ENCODE measurements at regions not wholly inside any gene's neighbourhood (a gene's known extent, or its start where the extent isn't known, plus 50 kb on each side); places are given as distances from the start of the nearest gene placed in this dataset.

DNA sequence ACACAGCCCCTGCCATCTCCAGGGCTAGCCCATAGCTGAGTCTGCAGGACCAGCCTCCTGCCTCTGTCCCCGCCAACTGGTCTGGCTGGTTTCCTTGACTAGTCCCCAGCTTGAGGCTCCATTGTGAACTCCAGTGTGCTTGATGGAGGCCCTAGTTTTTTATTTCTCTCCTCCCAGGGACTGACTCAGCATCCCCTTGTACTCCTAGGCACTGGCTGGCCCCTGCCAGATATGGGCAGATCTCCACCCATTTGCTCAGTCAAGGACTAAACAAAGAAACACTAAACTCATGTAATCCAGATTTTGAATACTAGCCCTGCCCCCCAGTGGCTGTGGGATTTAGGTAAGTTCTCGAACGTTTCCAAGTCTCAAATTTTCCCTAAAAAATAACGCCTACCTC lies 415.4 kb upstream of the RORA start:
- no peak for DNase-seq (ENCODE audit: low read depth, low spot score)
- H2AFZ ChIP-seq (ENCODE audit: control insufficient read depth, low read length), result no peak overlapping the region
- H3K9me1 ChIP-seq (ENCODE audit: control insufficient read depth, extremely low read depth, insufficient read depth, low read length), result no peaks in the 10 kb centered on the region
- peaks cover 6% of the 10 kb centered on the region for H3K4me1 ChIP-seq (ENCODE audit: control insufficient read depth, extremely low read depth, insufficient read depth, low read length)
- FAIRE-seq, result no peak
- no peak overlapping the region for H3K4me3 ChIP-seq (ENCODE audit: control insufficient read depth in 2 of 3, extremely low read depth in 1 of 3, insufficient read depth in 2 of 3, low read depth in 1 of 3, low read length in 3 of 3)
- H4K20me1 ChIP-seq (ENCODE audit: control insufficient read depth, extremely low read depth, insufficient read depth, low read length), result no peaks in the 10 kb centered on the region
- TF ChIP-seq EZH2 (IDR thresholded peaks at IDR 0.05; ENCODE audit: low read length) (no peak), CTCF (optimal IDR thresholded peaks at IDR 0.05 in 1 of 3, IDR thresholded peaks at IDR 0.05 in 1 of 3, conservative IDR thresholded peaks at IDR 0.05 in 1 of 3; ENCODE audit: extremely low read depth in 1 of 3, insufficient read depth in 2 of 3, low read length in 3 of 3) (no peak)
- no peak overlapping the region for H3K4me2 ChIP-seq (ENCODE audit: control insufficient read depth, extremely low read depth, insufficient read depth, low read depth, low read length)
- H3K36me3 ChIP-seq (ENCODE audit: control insufficient read depth in 2 of 2, extremely low read depth in 1 of 2, insufficient read depth in 2 of 2, low read length in 2 of 2), result no peaks in the 10 kb centered on the region
- H3K27me3 ChIP-seq (ENCODE audit: control insufficient read depth, extremely low read depth, insufficient read depth, low read length), result peaks cover 5% of the 10 kb centered on the region
- no peaks in the 10 kb centered on the region for H3K79me2 ChIP-seq (ENCODE audit: control insufficient read depth, insufficient read depth, low read length)
- H3K27ac ChIP-seq (ENCODE audit: control insufficient read depth, insufficient read depth, low read length), result no peak overlapping the region
- H3K9me3 ChIP-seq (ENCODE audit: control insufficient read depth, low read depth, low read length), result no peaks in the 10 kb centered on the region
- dilution Hi-C loops (cut with MboI; ENCODE audit: extremely low pct_ligation_motif_present, low sequenced_read_pairs), result no loop called here
- H3K9ac ChIP-seq (ENCODE audit: control insufficient read depth, extremely low read depth, insufficient read depth, low read length), result no peak overlapping the region

GRCh38 chr15:61641645-61642044 lies 412.5 kb upstream of the RORA start:
- no peaks in the 10 kb centered on the region for H3K27me3 ChIP-seq (ENCODE audit: control insufficient read depth, extremely low read depth, insufficient read depth, low read length)
- H3K9ac ChIP-seq (ENCODE audit: control insufficient read depth, extremely low read depth, insufficient read depth, low read length), result no peak overlapping the region
- H3K4me3 ChIP-seq (ENCODE audit: control insufficient read depth in 2 of 3, extremely low read depth in 1 of 3, insufficient read depth in 2 of 3, low read depth in 1 of 3, low read length in 3 of 3), result no peak overlapping the region
- DNase-seq (ENCODE audit: low read depth, low spot score), result no peak
- no peak overlapping the region for H2AFZ ChIP-seq (ENCODE audit: control insufficient read depth, low read length)
- no peak for FAIRE-seq
- H4K20me1 ChIP-seq (ENCODE audit: control insufficient read depth, extremely low read depth, insufficient read depth, low read length), result no peaks in the 10 kb centered on the region
- no peaks in the 10 kb centered on the region for H3K79me2 ChIP-seq (ENCODE audit: control insufficient read depth, insufficient read depth, low read length)
- no peak overlapping the region for H3K4me2 ChIP-seq (ENCODE audit: control insufficient read depth, extremely low read depth, insufficient read depth, low read depth, low read length)
- H3K36me3 ChIP-seq (ENCODE audit: control insufficient read depth in 2 of 2, extremely low read depth in 1 of 2, insufficient read depth in 2 of 2, low read length in 2 of 2), result no peaks in the 10 kb centered on the region
- H3K9me1 ChIP-seq (ENCODE audit: control insufficient read depth, extremely low read depth, insufficient read depth, low read length), result no peaks in the 10 kb centered on the region
- H3K4me1 ChIP-seq (ENCODE audit: control insufficient read depth, extremely low read depth, insufficient read depth, low read length), result peaks cover 7% of the 10 kb centered on the region
- TF ChIP-seq CTCF (optimal IDR thresholded peaks at IDR 0.05 in 1 of 3, IDR thresholded peaks at IDR 0.05 in 1 of 3, conservative IDR thresholded peaks at IDR 0.05 in 1 of 3; ENCODE audit: extremely low read depth in 1 of 3, insufficient read depth in 2 of 3, low read length in 3 of 3), result no peak
- no peak for TF ChIP-seq EZH2 (IDR thresholded peaks at IDR 0.05; ENCODE audit: low read length)
- H3K27ac ChIP-seq (ENCODE audit: control insufficient read depth, insufficient read depth, low read length), result no peak overlapping the region
- H3K9me3 ChIP-seq (ENCODE audit: control insufficient read depth, low read depth, low read length), result no peaks in the 10 kb centered on the region
- dilution Hi-C loops (cut with MboI; ENCODE audit: extremely low pct_ligation_motif_present, low sequenced_read_pairs), result no loop called here

All from keratinocyte (primary cell).